IMR-90 (cell line): ENCODE measurements at regions not wholly inside any gene's neighbourhood (a gene's known extent, or its start where the extent isn't known, plus 50 kb on each side); places are given as distances from the start of the nearest gene placed in this dataset.

Source experiments
- ATAC-seq: fragments of 200-7000 bp; cut with Tn5 transposase; 2 replicates; pipeline ENCODE4 v1.9.1; 2020; ENCODE audit warnings: low read depth, mild to moderate bottlenecking, moderate library complexity
- BruUV-seq: library from RNA; stranded (reverse); fragments of 400-500 nt; replicated peaks from 2 replicates; lab custom pipeline; 2021; lab: Mats Ljungman, UMichigan
- CTCF ChIA-PET: fragments of 300-600 bp; formaldehyde crosslinking; extraction: SDS; loops from one replicate; lab custom pipeline; 2021; ENCODE audit warnings: antibody characterized with exemption; lab: Yijun Ruan, JAX
- POLR2A ChIA-PET: fragments of 300-600 bp; sonication (Branson Sonifier 250); formaldehyde crosslinking; loops from one replicate; lab custom pipeline; 2022; ENCODE audit warnings: antibody characterized with exemption; ENCODE audit not compliant: unreplicated experiment; lab: Charles Lee
- DNase-seq: peaks from one replicate; pipeline ENCODE4 v3.0.0; 2013
- H2AFZ ChIP-seq: replicated peaks from 2 replicates; pipeline ENCODE3; 2013; ENCODE audit warnings: low read length, mild to moderate bottlenecking; ENCODE audit not compliant: poor library complexity
- H2AK5ac ChIP-seq: 2 replicates; pipeline ENCODE4 v1.6.1; 2013; ENCODE audit warnings: low read depth, low read length, inconsistent platforms
- H2AK9ac ChIP-seq: replicated peaks from 2 replicates; pipeline ENCODE3; 2013; ENCODE audit warnings: mild to moderate bottlenecking, low read depth, low read length, moderate library complexity; ENCODE audit not compliant: poor library complexity
- H2BK120ac ChIP-seq: 2 replicates; pipeline ENCODE4 v1.6.1; 2013; ENCODE audit warnings: low read depth, low read length, inconsistent platforms
- H2BK15ac ChIP-seq: 3 replicates; pipeline ENCODE4 v1.6.1; 2013; ENCODE audit warnings: low read depth, low read length, inconsistent platforms
- H2BK20ac ChIP-seq: 2 replicates; pipeline ENCODE4 v1.6.1; 2013; ENCODE audit warnings: low read depth, mild to moderate bottlenecking, inconsistent platforms, low read length, moderate library complexity
- H2BK5ac ChIP-seq: 2 replicates; pipeline ENCODE4 v1.6.1; 2013; ENCODE audit warnings: mild to moderate bottlenecking, low read depth, low read length, inconsistent platforms; ENCODE audit not compliant: poor library complexity, severe bottlenecking
- H3K14ac ChIP-seq: replicated peaks from 2 replicates; pipeline ENCODE4 v1.6.1; 2013; ENCODE audit warnings: low read depth, low read length, inconsistent platforms
- H3K18ac ChIP-seq: 2 replicates; pipeline ENCODE4 v1.6.1; 2013; ENCODE audit warnings: low read depth, low read length, control low read depth
- H3K23ac ChIP-seq: 2 replicates; pipeline ENCODE4 v1.6.1; 2013; ENCODE audit warnings: low read depth, low read length, inconsistent platforms
- H3K27ac ChIP-seq: 2 replicates; pipeline ENCODE4 v1.5.1; 2013; ENCODE audit warnings: mild to moderate bottlenecking, control low read depth, low read length; ENCODE audit not compliant: insufficient read depth
- H3K27me3 ChIP-seq: 2 replicates; pipeline ENCODE4 v1.6.1; 2013; ENCODE audit warnings: low read length; ENCODE audit not compliant: control insufficient read depth, insufficient read depth
- H3K36me3 ChIP-seq: 2 replicates; pipeline ENCODE4 v1.6.1; 2013; ENCODE audit warnings: low read length, mixed read lengths; ENCODE audit not compliant: control insufficient read depth, insufficient read depth
- H3K4ac ChIP-seq: 2 replicates; pipeline ENCODE4 v1.6.1; 2013; ENCODE audit warnings: low read depth, low read length, inconsistent platforms
- H3K4me1 ChIP-seq: 2 replicates; pipeline ENCODE4 v1.6.1; 2013; ENCODE audit warnings: low read length, mixed read lengths; ENCODE audit not compliant: control insufficient read depth, insufficient read depth
- H3K4me2 ChIP-seq: 2 replicates; pipeline ENCODE4 v1.6.1; 2013; ENCODE audit warnings: low read depth, mild to moderate bottlenecking, control low read depth, low read length, moderate library complexity
- H3K4me3 ChIP-seq: 2 replicates; pipeline ENCODE4 v1.5.1; 2013; ENCODE audit warnings: low read depth, mild to moderate bottlenecking, control low read depth, low read length, moderate library complexity; ENCODE audit not compliant: insufficient read depth
- H3K56ac ChIP-seq: 2 replicates; pipeline ENCODE4 v1.6.1; 2013; ENCODE audit warnings: low read length, inconsistent platforms; ENCODE audit not compliant: insufficient read depth; ENCODE audit errors: extremely low read depth
- H3K79me1 ChIP-seq, 2 experiments: 2 replicates each; pipeline ENCODE4 v1.6.1; 2013; ENCODE audit warnings: low read length in 2 of 2, inconsistent platforms in 1 of 2, low read depth in 1 of 2
- H3K9ac ChIP-seq: 2 replicates; pipeline ENCODE4 v1.6.1; 2013; ENCODE audit warnings: low read depth, low read length, control low read depth
- H3K9me1 ChIP-seq: 2 replicates; pipeline ENCODE4 v1.6.1; 2013; ENCODE audit warnings: low read length, inconsistent platforms; ENCODE audit not compliant: insufficient read depth
- H3K9me3 ChIP-seq: 2 replicates; pipeline ENCODE4 v1.6.1; 2013; ENCODE audit warnings: low read length; ENCODE audit not compliant: control insufficient read depth, insufficient read depth
- H4K20me1 ChIP-seq: 2 replicates; pipeline ENCODE4 v1.6.1; 2013; ENCODE audit warnings: low read length, inconsistent platforms; ENCODE audit not compliant: insufficient read depth
- H4K5ac ChIP-seq: 2 replicates; pipeline ENCODE4 v1.6.1; 2013; ENCODE audit warnings: mild to moderate bottlenecking, low read depth, low read length, control low read depth
- H4K8ac ChIP-seq, 2 experiments: 2 replicates each; pipeline ENCODE4 v1.6.1; 2013; ENCODE audit warnings: low read depth in 2 of 2, low read length in 2 of 2, control low read depth in 1 of 2, inconsistent platforms in 1 of 2
- H4K91ac ChIP-seq: 2 replicates; pipeline ENCODE4 v1.6.1; 2013; ENCODE audit warnings: low read depth, low read length, inconsistent platforms; ENCODE audit not compliant: insufficient read depth
- FOS ChIP-seq: fragments of 150-350 bp; IDR thresholded peaks from 2 replicates; pipeline ENCODE4 v1.6.1; 2016; ENCODE audit warnings: low read depth, low read length
- MAFK ChIP-seq: IDR thresholded peaks from 2 replicates; pipeline ENCODE4 v1.6.1; 2012; ENCODE audit warnings: low read depth, low read length, improper control_type of control experiment
- RCOR1 ChIP-seq: IDR thresholded peaks from 2 replicates; pipeline ENCODE4 v1.6.1; 2012; ENCODE audit warnings: mild to moderate bottlenecking, low read length, improper control_type of control experiment; ENCODE audit not compliant: insufficient replicate concordance
- WGBS, 2 experiments: methylation state at CpG; one replicate each; pipeline versions ENCODE4 v1.1.5 to v1.1.7; 2013; ENCODE audit warnings: missing lambda C conversion rate in 2 of 2; ENCODE audit not compliant: insufficient read length in 1 of 2; ENCODE audit errors: extremely low coverage in 2 of 2; 5-methylcytosine and 5-hydroxymethylcytosine counted together
- dilution Hi-C: fragments of 300-500 bp; cut with HindIII; formaldehyde crosslinking; loops from one replicate; pipeline ENCODE4 v1.14.3; 2018; ENCODE audit warnings: low sequenced_read_pairs; ENCODE audit not compliant: unreplicated experiment
- in situ Hi-C: fragments of 300-500 bp; cut with MboI; formaldehyde crosslinking; loops from 3 replicates; pipeline ENCODE4 v1.14.3; 2019; ENCODE audit warnings: low sequenced_read_pairs, inconsistent platforms, mixed read lengths
- intact Hi-C: fragments of 100-400 bp; cut with micrococcal nuclease; formaldehyde crosslinking; loops from 2 replicates; pipeline ENCODE4 v1.10.0; 2022

DNA sequence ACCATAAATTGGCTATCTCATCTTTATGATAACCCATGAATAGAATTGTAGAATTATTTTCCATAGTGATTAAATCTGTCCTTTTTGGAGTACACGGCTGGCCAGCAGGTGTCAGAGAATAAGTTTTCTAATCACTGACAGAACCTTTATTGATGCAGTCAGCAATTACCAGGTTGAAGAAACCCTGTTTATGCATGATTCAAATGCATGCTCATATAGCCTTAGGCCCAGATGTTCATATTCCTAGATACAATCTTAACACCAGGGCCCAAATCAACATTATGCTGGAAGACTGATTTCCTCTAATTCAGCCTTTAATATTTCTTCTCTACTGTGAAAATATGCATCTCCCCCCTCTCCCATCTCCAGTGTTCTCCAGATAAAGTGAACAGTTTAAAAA lies 243.5 kb upstream of the DCBLD2 start:
- no peak overlapping the region for H3K27ac ChIP-seq
- no peaks in the 10 kb centered on the region for H3K4me1 ChIP-seq
- no peak overlapping the region for H3K4me3 ChIP-seq
- no peak overlapping the region for H3K23ac ChIP-seq
- H4K91ac ChIP-seq = no peak overlapping the region
- no CpG with 5 or more reads among the region's 1 CpG for WGBS, 2 experiments
- dilution Hi-C loops = no loop called here
- H3K4me2 ChIP-seq = no peak overlapping the region
- H3K27me3 ChIP-seq = no peaks in the 10 kb centered on the region
- intact Hi-C loops = no loop called here
- H3K56ac ChIP-seq = no peak overlapping the region
- no peak overlapping the region for H4K8ac ChIP-seq
- ATAC-seq (no peak), DNase-seq (no peak)
- H3K14ac ChIP-seq = no peak overlapping the region
- H3K9me1 ChIP-seq = no peaks in the 10 kb centered on the region
- H2BK15ac ChIP-seq = no peak overlapping the region
- no peak overlapping the region for H3K18ac ChIP-seq
- H3K79me1 ChIP-seq = no peaks in the 10 kb centered on the region
- ChIA-PET CTCF (no interaction called here), POLR2A (no interaction called here)
- H3K9me3 ChIP-seq = no peaks in the 10 kb centered on the region
- H2AK9ac ChIP-seq = no peak overlapping the region
- no peak overlapping the region for H2BK120ac ChIP-seq
- no peak overlapping the region for H2BK5ac ChIP-seq
- TF ChIP-seq RCOR1 (no peak), FOS (no peak), MAFK (0 out of 2 replicates have a peak, but pooled peaks have one; percentile 22)
- no peak overlapping the region for H2AFZ ChIP-seq
- H3K4ac ChIP-seq = no peak overlapping the region
- no peak overlapping the region for H4K5ac ChIP-seq
- H4K20me1 ChIP-seq = no peaks in the 10 kb centered on the region
- BruUV-seq = no TSS peak
- no peak overlapping the region for H3K9ac ChIP-seq
- in situ Hi-C loops = no loop called here
- no peaks in the 10 kb centered on the region for H3K36me3 ChIP-seq
- H2AK5ac ChIP-seq = no peak overlapping the region
- no peak overlapping the region for H2BK20ac ChIP-seq
